H1 (cell line): ENCODE measurements at regions not wholly inside any gene's neighbourhood (a gene's known extent, or its start where the extent isn't known, plus 50 kb on each side); places are given as distances from the start of the nearest gene placed in this dataset.
A peak's percentile ranks its signal among the peaks of the same experiment; 100 is the strongest.

Experiments used
- CTCF ChIA-PET: fragments of 300-600 bp; sonication (Branson Sonifier 250); formaldehyde crosslinking; loops from one replicate; lab custom pipeline; 2021; ENCODE audit not compliant: partially characterized antibody; lab: Charles Lee
- POLR2A ChIA-PET: fragments of 300-600 bp; sonication (Branson Sonifier 250); formaldehyde crosslinking; loops from one replicate; lab custom pipeline; 2021; ENCODE audit warnings: inconsistent platforms; ENCODE audit not compliant: partially characterized antibody; lab: Charles Lee
- DNase-seq, 2 experiments: peaks; one replicate each; pipeline versions ENCODE4 v3.0.0 to v3.0.0-alpha.2; 2010 to 2022; ENCODE audit warnings: low spot score in 2 of 2, low read depth in 1 of 2, mixed read lengths in 1 of 2
- FAIRE-seq: peaks from 2 replicates; lab custom pipeline; 2011; peaks lifted over from hg19 to GRCh38; lab: Jason Lieb, UNC
- H2AFZ ChIP-seq: 2 replicates; pipeline ENCODE4 v1.8.1; 2012; ENCODE audit warnings: low read length, inconsistent platforms
- H2AK5ac ChIP-seq: 2 replicates; pipeline ENCODE4 v1.6.1; 2013; ENCODE audit warnings: low read depth, low read length
- H2BK120ac ChIP-seq: replicated peaks from 2 replicates; pipeline ENCODE3; 2013; ENCODE audit warnings: low read depth, low read length, inconsistent platforms
- H2BK12ac ChIP-seq: 2 replicates; pipeline ENCODE4 v1.6.1; 2013; ENCODE audit warnings: low read depth, low read length
- H2BK15ac ChIP-seq: 2 replicates; pipeline ENCODE4 v1.6.1; 2013; ENCODE audit warnings: low read length
- H2BK20ac ChIP-seq: 2 replicates; pipeline ENCODE4 v1.6.1; 2013; ENCODE audit warnings: low read length
- H2BK5ac ChIP-seq: 2 replicates; pipeline ENCODE4 v1.6.1; 2013; ENCODE audit warnings: low read depth, low read length
- H3K14ac ChIP-seq: 2 replicates; pipeline ENCODE4 v1.6.1; 2013; ENCODE audit warnings: inconsistent platforms; ENCODE audit not compliant: insufficient read length
- H3K18ac ChIP-seq: 2 replicates; pipeline ENCODE4 v1.6.1; 2013; ENCODE audit warnings: low read length; ENCODE audit errors: extremely low read depth
- H3K23ac ChIP-seq: 2 replicates; pipeline ENCODE4 v1.6.1; 2013; ENCODE audit warnings: inconsistent platforms; ENCODE audit not compliant: insufficient read length
- H3K23me2 ChIP-seq: 2 replicates; pipeline ENCODE4 v1.6.1; 2013; ENCODE audit warnings: low read depth, low read length
- H3K27ac ChIP-seq: 2 replicates; pipeline ENCODE4 v1.6.1; 2011; ENCODE audit warnings: low read depth, low read length, inconsistent platforms
- H3K27me3 ChIP-seq, 4 experiments: replicated peaks in 1 of 4; 1 replicate in 1 of 4; 2 replicates in 3 of 4; pipeline versions ENCODE4 v1.6.1 to v1.8.1; 2011 to 2013; ENCODE audit warnings: low read length in 3 of 4, mild to moderate bottlenecking in 3 of 4, inconsistent platforms in 2 of 4, mixed read lengths in 2 of 4, moderate library complexity in 1 of 4; ENCODE audit not compliant: control insufficient read depth in 3 of 4, insufficient read depth in 3 of 4; ENCODE audit errors: extremely low read depth in 1 of 4
- H3K36me3 ChIP-seq, 4 experiments: 2 replicates each; pipeline versions ENCODE4 v1.6.1 to v1.8.1; 2011 to 2013; ENCODE audit warnings: mild to moderate bottlenecking in 4 of 4, low read length in 3 of 4, moderate library complexity in 2 of 4, control low read depth in 1 of 4, inconsistent platforms in 1 of 4; ENCODE audit not compliant: insufficient read depth in 4 of 4, control insufficient read depth in 2 of 4
- H3K4ac ChIP-seq: replicated peaks from 2 replicates; pipeline ENCODE3; 2013; ENCODE audit warnings: low read length, low read depth, mixed read lengths, inconsistent platforms; ENCODE audit not compliant: insufficient read length
- H3K4me1 ChIP-seq, 4 experiments: replicated peaks in 1 of 4; 1 replicate in 1 of 4; 2 replicates in 3 of 4; pipeline versions ENCODE4 v1.6.1 to v1.8.1; 2011 to 2013; ENCODE audit warnings: low read length in 3 of 4, inconsistent platforms in 2 of 4, mixed read lengths in 1 of 4; ENCODE audit not compliant: insufficient read depth in 4 of 4, control insufficient read depth in 3 of 4
- H3K4me2 ChIP-seq, 2 experiments: 2 replicates each; pipeline versions ENCODE4 v1.6.1 to v1.8.1; 2011 to 2013; ENCODE audit warnings: low read depth in 2 of 2, low read length in 2 of 2, control low read depth in 1 of 2, inconsistent platforms in 1 of 2, mild to moderate bottlenecking in 1 of 2; ENCODE audit not compliant: insufficient read depth in 1 of 2
- H3K4me3 ChIP-seq, 4 experiments: fragments of 200-600, 300-600 bp in 1 of 4; sonication (generic), shearing (Covaris generic), sonication (Bioruptor Twin) in 1 of 4; 2 replicates each; pipeline versions ENCODE4 v1.5.1 to v1.8.1; 2011 to 2016; ENCODE audit warnings: low read length in 4 of 4, low read depth in 3 of 4, control low read depth in 2 of 4, inconsistent platforms in 2 of 4, mild to moderate bottlenecking in 2 of 4, mixed read lengths in 1 of 4, moderate library complexity in 1 of 4; ENCODE audit not compliant: insufficient read depth in 2 of 4; ENCODE audit errors: extremely low read depth in 1 of 4
- H3K56ac ChIP-seq: replicated peaks from 2 replicates; pipeline ENCODE3; 2013; ENCODE audit warnings: low read depth, mild to moderate bottlenecking, mixed read lengths, low read length, inconsistent platforms; ENCODE audit not compliant: insufficient read length
- H3K79me1 ChIP-seq: 2 replicates; pipeline ENCODE4 v1.6.1; 2013; ENCODE audit warnings: low read depth, low read length, control low read depth
- H3K79me2 ChIP-seq, 2 experiments: 2 replicates each; pipeline versions ENCODE4 v1.6.1 to v1.8.1; 2012 to 2013; ENCODE audit warnings: low read length in 2 of 2, mild to moderate bottlenecking in 2 of 2, inconsistent platforms in 1 of 2; ENCODE audit not compliant: insufficient read depth in 2 of 2, control insufficient read depth in 1 of 2
- H3K9ac ChIP-seq, 4 experiments: replicated peaks in 1 of 4; 1 replicate in 1 of 4; 2 replicates in 3 of 4; pipeline versions ENCODE4 v1.6.1 to v1.8.1; 2011 to 2013; ENCODE audit warnings: low read depth in 3 of 4, low read length in 3 of 4, control low read depth in 2 of 4, mild to moderate bottlenecking in 2 of 4, moderate library complexity in 2 of 4, inconsistent platforms in 1 of 4; ENCODE audit errors: extremely low read depth in 1 of 4
- H3K9me3 ChIP-seq, 2 experiments: 2 replicates each; pipeline versions ENCODE4 v1.6.1 to v1.8.1; 2012 to 2013; ENCODE audit warnings: mild to moderate bottlenecking in 2 of 2, moderate library complexity in 2 of 2, control low read depth in 1 of 2, inconsistent platforms in 1 of 2, low read depth in 1 of 2, low read length in 1 of 2, mixed read lengths in 1 of 2; ENCODE audit not compliant: insufficient read depth in 2 of 2
- H4K20me1 ChIP-seq, 2 experiments: replicated peaks in 1 of 2; 2 replicates each; pipeline versions ENCODE3 to v1.8.1; 2011 to 2013; ENCODE audit warnings: inconsistent platforms in 2 of 2, low read length in 2 of 2, mild to moderate bottlenecking in 1 of 2; ENCODE audit not compliant: insufficient read depth in 2 of 2, control insufficient read depth in 1 of 2
- H4K5ac ChIP-seq: 2 replicates; pipeline ENCODE4 v1.6.1; 2013; ENCODE audit warnings: low read length, low read depth, mixed read lengths, inconsistent platforms; ENCODE audit not compliant: insufficient read length
- H4K8ac ChIP-seq: 2 replicates; pipeline ENCODE4 v1.8.0; 2013; ENCODE audit warnings: mild to moderate bottlenecking, moderate library complexity, low read length, inconsistent platforms; ENCODE audit not compliant: insufficient read depth; ENCODE audit errors: extremely low read depth
- H4K91ac ChIP-seq: replicated peaks from 2 replicates; pipeline ENCODE3; 2013; ENCODE audit warnings: low read length, mixed read lengths, inconsistent platforms; ENCODE audit not compliant: insufficient read length
- CEBPB ChIP-seq: IDR thresholded peaks from 2 replicates; pipeline ENCODE4 v1.6.1; 2012; ENCODE audit warnings: low read depth, low read length
- FOSL1 ChIP-seq: IDR thresholded peaks from 2 replicates; pipeline ENCODE4 v1.6.1; 2011; ENCODE audit warnings: mild to moderate bottlenecking, low read depth, low read length, moderate library complexity; ENCODE audit not compliant: insufficient read depth
- KDM1A ChIP-seq: fragments of 200-600, 300-600 bp; sonication (generic); IDR thresholded peaks from 2 replicates; pipeline ENCODE4 v1.7.1; 2016; ENCODE audit warnings: mild to moderate bottlenecking, low read length, borderline replicate concordance
- SP4 ChIP-seq: IDR thresholded peaks from 2 replicates; pipeline ENCODE4 v1.6.1; 2012; ENCODE audit warnings: low read length, inconsistent platforms
- WGBS, 2 experiments: shearing (Covaris generic) in 1 of 2; methylation state at CpG; one replicate each; pipeline versions ENCODE4 v1.1.6 to v1.1.7; 2013 to 2015; ENCODE audit warnings: low lambda C conversion rate in 2 of 2, mixed read lengths in 2 of 2, inconsistent platforms in 1 of 2, low coverage in 1 of 2, missing lambda C conversion rate in 1 of 2; ENCODE audit not compliant: insufficient replicate concordance in 2 of 2, insufficient coverage in 1 of 2, insufficient read length in 1 of 2; ENCODE audit errors: extremely low coverage in 1 of 2, missing lambda C conversion rate in 1 of 2; 5-methylcytosine and 5-hydroxymethylcytosine counted together
- TF ChIP-seq, protein P1 (sequence below): IDR thresholded peaks from 2 replicates; pipeline ENCODE4 v1.6.1; 2011; ENCODE audit warnings: low read depth, mild to moderate bottlenecking, low read length; ENCODE audit not compliant: insufficient read depth

DNA sequence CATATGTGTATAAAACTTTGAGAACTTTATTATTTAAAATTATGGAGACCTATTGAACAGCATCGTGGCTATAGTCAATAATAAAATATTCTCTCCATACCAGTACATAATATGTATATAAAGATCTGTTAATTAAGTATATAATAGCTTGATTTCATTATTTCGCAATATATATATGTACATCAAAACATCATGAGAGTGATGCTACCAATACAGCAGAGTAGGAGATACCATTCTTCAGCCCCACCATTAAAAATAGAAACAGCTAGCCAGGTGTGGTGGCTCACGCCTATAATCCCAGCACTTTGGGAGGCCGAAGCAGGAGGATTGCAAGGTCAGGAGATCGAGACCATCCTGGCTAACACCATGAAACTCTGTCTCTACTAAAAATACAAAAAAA is 1755.3 kb upstream of the SPRY2 start:
- no peak overlapping the region for H3K4me2 ChIP-seq
- H3K9ac ChIP-seq = no peak overlapping the region
- no peak overlapping the region for H3K4ac ChIP-seq
- ChIA-PET POLR2A (no interaction called here), CTCF (no interaction called here)
- H4K91ac ChIP-seq = no peak overlapping the region
- no peaks in the 10 kb centered on the region for H3K79me1 ChIP-seq
- no peaks in the 10 kb centered on the region for H3K36me3 ChIP-seq
- no peaks in the 10 kb centered on the region for H3K79me2 ChIP-seq
- no peak overlapping the region for H3K56ac ChIP-seq
- no peak overlapping the region for H3K23ac ChIP-seq
- DNase-seq (no peak), FAIRE-seq (no peak)
- no peak overlapping the region for H2BK15ac ChIP-seq
- H3K4me1 ChIP-seq = no peaks in the 10 kb centered on the region
- no peak overlapping the region for H3K14ac ChIP-seq
- no peak overlapping the region for H2BK12ac ChIP-seq
- no peak overlapping the region for H2BK5ac ChIP-seq
- no peaks in the 10 kb centered on the region for H3K27me3 ChIP-seq
- no peak overlapping the region for H3K18ac ChIP-seq
- no peak overlapping the region for H3K4me3 ChIP-seq
- no peak overlapping the region for H3K27ac ChIP-seq
- no peak overlapping the region for H2BK120ac ChIP-seq
- H3K9me3 ChIP-seq = no peaks in the 10 kb centered on the region
- H4K20me1 ChIP-seq = no peaks in the 10 kb centered on the region
- no peaks in the 10 kb centered on the region for H3K23me2 ChIP-seq
- WGBS, 2 experiments = 96% methylated on average over 5 of the region's 5 CpGs; no CpG with 5 or more reads in 1 of the 2 experiments
- H2AFZ ChIP-seq = no peak overlapping the region
- no peak overlapping the region for H2AK5ac ChIP-seq
- no peak overlapping the region for H4K5ac ChIP-seq
- no peak for TF ChIP-seq SP4
- TF ChIP-seq KDM1A = no peak
- no peak for TF ChIP-seq FOSL1
- peak; percentile 56; the same call in 1 of the 2 replicates for TF ChIP-seq CEBPB
- TF ChIP-seq, protein P1, sequence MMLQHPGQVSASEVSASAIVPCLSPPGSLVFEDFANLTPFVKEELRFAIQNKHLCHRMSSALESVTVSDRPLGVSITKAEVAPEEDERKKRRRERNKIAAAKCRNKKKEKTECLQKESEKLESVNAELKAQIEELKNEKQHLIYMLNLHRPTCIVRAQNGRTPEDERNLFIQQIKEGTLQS = no peak
- no peak overlapping the region for H2BK20ac ChIP-seq
- no peak overlapping the region for H4K8ac ChIP-seq
